Nephron (organoid): ENCODE measurements at regions not wholly inside any gene's neighbourhood (a gene's known extent, or its start where the extent isn't known, plus 50 kb on each side); places are given as distances from the start of the nearest gene placed in this dataset.

Source experiments
- H3K27ac Mint-ChIP-seq, 3 experiments: 2 replicates each; pipeline ENCODE4 v1.8.0; 2020; ENCODE audit warnings: mixed read lengths in 3 of 3, mild to moderate bottlenecking in 2 of 3, moderate library complexity in 1 of 3
- H3K27me3 Mint-ChIP-seq: 2 replicates; pipeline ENCODE4 v1.8.0; 2021; ENCODE audit warnings: low read depth, mild to moderate bottlenecking, moderate library complexity, mixed read lengths
- H3K36me3 Mint-ChIP-seq: 2 replicates; pipeline ENCODE4 v1.8.0; 2020; ENCODE audit warnings: low read depth, mixed read lengths
- H3K4me1 Mint-ChIP-seq: 2 replicates; pipeline ENCODE4 v1.8.0; 2020; ENCODE audit warnings: mixed read lengths
- H3K4me3 Mint-ChIP-seq, 3 experiments: 2 replicates each; pipeline ENCODE4 v1.8.0; 2020; ENCODE audit warnings: mild to moderate bottlenecking in 3 of 3, mixed read lengths in 3 of 3, moderate library complexity in 2 of 3
- H3K9me3 Mint-ChIP-seq: 2 replicates; pipeline ENCODE4 v1.8.0; 2020; ENCODE audit warnings: mixed read lengths
- CTCF ChIP-seq, 3 experiments: fragments of 200-600 bp; sonication (generic); IDR thresholded peaks; one replicate each; pipeline ENCODE4 v1.5.0; 2021; ENCODE audit warnings: antibody characterized with exemption in 3 of 3; ENCODE audit not compliant: unreplicated experiment in 3 of 3

- no peak for TF ChIP-seq CTCF (IDR thresholded peaks at IDR 0.05; ENCODE audit: unreplicated experiment in 3 of 3)
- Mint-ChIP-seq H3K27ac (no peak overlapping the region), H3K4me3 (no peak overlapping the region), H3K4me1 (no peaks in the 10 kb centered on the region), H3K36me3 (peaks cover 4% of the 10 kb centered on the region), H3K9me3 (peaks cover 20% of the 10 kb centered on the region), H3K27me3 (no peaks in the 10 kb centered on the region)
Measured at GRCh38 chr1:164361927-164362326, 197.1 kb upstream of the PBX1 start.

- Mint-ChIP-seq H3K36me3 (peaks cover 4% of the 10 kb centered on the region), H3K4me1 (no peaks in the 10 kb centered on the region), H3K9me3 (peaks cover 27% of the 10 kb centered on the region), H3K27me3 (no peaks in the 10 kb centered on the region), H3K4me3 (no peak overlapping the region), H3K27ac (no peak overlapping the region)
- no peak for TF ChIP-seq CTCF (IDR thresholded peaks at IDR 0.05; ENCODE audit: unreplicated experiment in 3 of 3)
Measured at GRCh38 chr1:164363980-164364379, 195.0 kb upstream of the PBX1 start.

GRCh38 chr1:164366014-164366413 lies 193.0 kb upstream of the PBX1 start:
- peaks cover 4% of the 10 kb centered on the region for H3K4me1 Mint-ChIP-seq

GRCh38 chr1:164369698-164370365 lies 189.2 kb upstream of the PBX1 start:
- peaks cover 19% of the 10 kb centered on the region for H3K9me3 Mint-ChIP-seq
- TF ChIP-seq CTCF (IDR thresholded peaks at IDR 0.05; ENCODE audit: unreplicated experiment in 3 of 3) = no peak
- peak overlapping the region in 1 of 3 experiments; percentile 61 for H3K27ac Mint-ChIP-seq
- peaks cover 4% of the 10 kb centered on the region for H3K36me3 Mint-ChIP-seq
- H3K4me1 Mint-ChIP-seq = peaks cover 4% of the 10 kb centered on the region
- peaks cover 3% of the 10 kb centered on the region for H3K27me3 Mint-ChIP-seq
- H3K4me3 Mint-ChIP-seq = no peak overlapping the region

More at GRCh38 chr1:164366014-164366413, 193.0 kb upstream of the PBX1 start:
- Mint-ChIP-seq H3K9me3 (peaks cover 27% of the 10 kb centered on the region), H3K4me3 (no peak overlapping the region), H3K36me3 (peaks cover 4% of the 10 kb centered on the region), H3K27me3 (peaks cover 3% of the 10 kb centered on the region), H3K27ac (no peak overlapping the region)
- TF ChIP-seq CTCF (IDR thresholded peaks at IDR 0.05; ENCODE audit: unreplicated experiment in 3 of 3) = no peak

- no peak overlapping the region for H3K27ac Mint-ChIP-seq
- H3K4me3 Mint-ChIP-seq = no peak overlapping the region
- no peaks in the 10 kb centered on the region for H3K4me1 Mint-ChIP-seq
- no peaks in the 10 kb centered on the region for H3K27me3 Mint-ChIP-seq
- H3K36me3 Mint-ChIP-seq = no peaks in the 10 kb centered on the region
- no peaks in the 10 kb centered on the region for H3K9me3 Mint-ChIP-seq
- TF ChIP-seq CTCF (IDR thresholded peaks at IDR 0.05; ENCODE audit: unreplicated experiment in 3 of 3) = no peak
Measured at GRCh38 chr1:164380893-164381292, 178.1 kb upstream of the PBX1 start.

GRCh38 chr1:164382384-164382783 lies 176.6 kb upstream of the PBX1 start:
- H3K4me3 Mint-ChIP-seq = no peak overlapping the region
- H3K27ac Mint-ChIP-seq = no peak overlapping the region
- no peaks in the 10 kb centered on the region for H3K27me3 Mint-ChIP-seq
- no peaks in the 10 kb centered on the region for H3K9me3 Mint-ChIP-seq
- no peaks in the 10 kb centered on the region for H3K4me1 Mint-ChIP-seq
- no peak for TF ChIP-seq CTCF (IDR thresholded peaks at IDR 0.05; ENCODE audit: unreplicated experiment in 3 of 3)
- no peaks in the 10 kb centered on the region for H3K36me3 Mint-ChIP-seq
